K562 (cell line): ENCODE measurements at regions not wholly inside any gene's neighbourhood (a gene's known extent, or its start where the extent isn't known, plus 50 kb on each side); places are given as distances from the start of the nearest gene placed in this dataset.

Experiments
- CBFA2T2 ChIP-seq: fragments of 450-650 bp; conservative IDR thresholded peaks from 2 replicates; pipeline ENCODE4 v1.6.1; 2017; ENCODE audit warnings: mild to moderate bottlenecking
- CBFA2T3 ChIP-seq: fragments of 450-650 bp; IDR thresholded peaks from 2 replicates; pipeline ENCODE4 v1.6.1; 2017
- ESRRA ChIP-seq: fragments of 450-650 bp; IDR thresholded peaks from 2 replicates; pipeline ENCODE4 v1.6.1; 2014; ENCODE audit warnings: low read depth, mild to moderate bottlenecking, moderate library complexity, borderline replicate concordance
- HMG20B ChIP-seq: fragments of 250-450 bp; sonication (Bioruptor Pico); IDR thresholded peaks from 2 replicates; pipeline ENCODE4 v1.5.0; 2021; ENCODE audit warnings: mild to moderate bottlenecking
- KLF6 ChIP-seq: fragments of 250-450 bp; sonication (Bioruptor Pico); IDR thresholded peaks from 2 replicates; pipeline ENCODE4 v1.4.0; 2020; ENCODE audit warnings: mild to moderate bottlenecking, moderate library complexity, borderline replicate concordance
- NCOA1 ChIP-seq: fragments of 450-650 bp; IDR thresholded peaks from 2 replicates; pipeline ENCODE4 v1.6.1; 2016; ENCODE audit warnings: low read depth
- NELFE ChIP-seq: IDR thresholded peaks from 2 replicates; pipeline ENCODE4 v1.6.1; 2011; ENCODE audit warnings: mild to moderate bottlenecking; ENCODE audit not compliant: insufficient read depth, insufficient read length
- SAP30 ChIP-seq: fragments of 200-600 bp; sonication (generic); IDR thresholded peaks from 2 replicates; pipeline ENCODE4 v1.6.1; 2012; ENCODE audit warnings: borderline replicate concordance, low read depth, mild to moderate bottlenecking, moderate library complexity, low read length, control low read depth, inconsistent platforms; ENCODE audit not compliant: insufficient read depth, poor library complexity, severe bottlenecking
- TAF7 ChIP-seq: fragments of 450-650 bp; IDR thresholded peaks from 2 replicates; pipeline ENCODE4 v1.6.1; 2016; ENCODE audit warnings: missing genetic modification characterization, missing compliant biosample characterization
- TCF7 ChIP-seq: sonication (generic); IDR thresholded peaks from 2 replicates; pipeline ENCODE4 v1.6.1; 2016; ENCODE audit warnings: antibody characterized with exemption, borderline replicate concordance
- ZNF274 ChIP-seq: IDR thresholded peaks from 2 replicates; pipeline ENCODE4 v1.6.1; 2011; ENCODE audit warnings: low read depth, mild to moderate bottlenecking, low read length, moderate library complexity, borderline replicate concordance
- ZNF316 ChIP-seq: fragments of 450-650 bp; IDR thresholded peaks from 2 replicates; pipeline ENCODE4 v1.6.1; 2016
- ZNF507 ChIP-seq: conservative IDR thresholded peaks from 2 replicates; pipeline ENCODE4 v1.6.1; 2017; ENCODE audit warnings: missing genetic modification characterization, missing compliant biosample characterization
- ZNF717 ChIP-seq: fragments of 250-450 bp; sonication (Bioruptor Pico); IDR thresholded peaks from 2 replicates; pipeline ENCODE4 v1.5.0; 2021
- TF ChIP-seq, protein P1 (sequence below): fragments of 200-800 bp; sonication (Bioruptor generic); IDR thresholded peaks from 2 replicates; pipeline ENCODE4 v1.6.1; 2016; ENCODE audit warnings: missing genetic modification characterization, missing compliant biosample characterization
- TF ChIP-seq, protein P2 (sequence below): sonication (generic); formaldehyde crosslinking; IDR thresholded peaks from 2 replicates; pipeline ENCODE4 v1.9.0; 2022; ENCODE audit warnings: mild to moderate bottlenecking, missing genetic modification reagents
- TF ChIP-seq, protein P3 (sequence below): sonication (generic); formaldehyde crosslinking; IDR thresholded peaks from 2 replicates; pipeline ENCODE4 v1.8.0; 2023; ENCODE audit warnings: missing genetic modification reagents, mild to moderate bottlenecking, borderline replicate concordance

DNA sequence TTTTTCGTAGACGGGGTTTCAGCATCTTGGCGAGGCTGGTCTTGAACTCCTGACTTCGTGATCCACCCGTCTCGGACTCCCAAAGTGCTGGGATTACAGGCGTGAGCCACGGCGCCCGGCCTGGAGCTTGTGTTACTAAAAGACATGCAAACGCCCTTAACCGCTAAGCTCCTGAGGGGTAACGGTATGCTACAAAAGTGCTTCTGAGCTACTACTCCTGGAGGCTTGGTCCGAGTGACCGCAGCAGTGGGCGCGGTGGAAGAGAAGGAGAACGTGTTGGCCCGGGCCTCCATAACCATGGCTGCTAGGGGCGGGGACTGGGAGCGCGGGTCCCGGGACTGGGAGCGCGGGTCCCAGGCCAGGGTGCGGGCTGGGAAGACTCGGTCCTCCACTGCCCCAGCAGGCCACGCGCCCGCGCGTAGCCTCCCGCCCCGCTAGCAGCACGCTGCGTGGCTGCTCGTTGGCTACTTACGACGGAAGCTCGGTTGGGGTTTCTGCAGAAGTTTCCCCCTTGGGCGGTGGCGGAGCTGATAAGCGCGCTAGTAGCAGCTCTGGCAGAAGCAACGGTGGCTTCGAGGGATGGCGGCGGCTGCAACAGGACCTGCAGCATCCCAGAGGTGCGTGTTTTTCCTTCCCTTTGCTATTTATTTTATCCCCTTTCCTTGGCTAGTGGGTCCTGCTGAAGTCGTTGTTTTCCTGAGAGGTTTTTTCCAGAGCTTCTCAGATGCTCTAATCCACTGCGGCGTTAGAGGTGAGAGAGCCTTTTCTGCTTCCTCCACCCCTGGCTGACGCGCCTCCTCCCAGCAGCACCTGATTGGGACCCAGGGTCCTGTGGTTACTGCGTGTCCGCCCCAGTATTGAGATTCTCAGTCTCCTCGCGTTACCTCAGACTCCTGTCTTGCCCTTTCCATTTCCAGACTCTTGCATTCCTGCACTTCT, 69.2 kb upstream of the CCDC180 start (continued):
- TF ChIP-seq HMG20B (CRISPR knock-in tag): no peak
- TF ChIP-seq NCOA1: peak; percentile 52; the same call in 1 of the 2 replicates
- no peak for TF ChIP-seq ZNF274
- TF ChIP-seq, protein P1, sequence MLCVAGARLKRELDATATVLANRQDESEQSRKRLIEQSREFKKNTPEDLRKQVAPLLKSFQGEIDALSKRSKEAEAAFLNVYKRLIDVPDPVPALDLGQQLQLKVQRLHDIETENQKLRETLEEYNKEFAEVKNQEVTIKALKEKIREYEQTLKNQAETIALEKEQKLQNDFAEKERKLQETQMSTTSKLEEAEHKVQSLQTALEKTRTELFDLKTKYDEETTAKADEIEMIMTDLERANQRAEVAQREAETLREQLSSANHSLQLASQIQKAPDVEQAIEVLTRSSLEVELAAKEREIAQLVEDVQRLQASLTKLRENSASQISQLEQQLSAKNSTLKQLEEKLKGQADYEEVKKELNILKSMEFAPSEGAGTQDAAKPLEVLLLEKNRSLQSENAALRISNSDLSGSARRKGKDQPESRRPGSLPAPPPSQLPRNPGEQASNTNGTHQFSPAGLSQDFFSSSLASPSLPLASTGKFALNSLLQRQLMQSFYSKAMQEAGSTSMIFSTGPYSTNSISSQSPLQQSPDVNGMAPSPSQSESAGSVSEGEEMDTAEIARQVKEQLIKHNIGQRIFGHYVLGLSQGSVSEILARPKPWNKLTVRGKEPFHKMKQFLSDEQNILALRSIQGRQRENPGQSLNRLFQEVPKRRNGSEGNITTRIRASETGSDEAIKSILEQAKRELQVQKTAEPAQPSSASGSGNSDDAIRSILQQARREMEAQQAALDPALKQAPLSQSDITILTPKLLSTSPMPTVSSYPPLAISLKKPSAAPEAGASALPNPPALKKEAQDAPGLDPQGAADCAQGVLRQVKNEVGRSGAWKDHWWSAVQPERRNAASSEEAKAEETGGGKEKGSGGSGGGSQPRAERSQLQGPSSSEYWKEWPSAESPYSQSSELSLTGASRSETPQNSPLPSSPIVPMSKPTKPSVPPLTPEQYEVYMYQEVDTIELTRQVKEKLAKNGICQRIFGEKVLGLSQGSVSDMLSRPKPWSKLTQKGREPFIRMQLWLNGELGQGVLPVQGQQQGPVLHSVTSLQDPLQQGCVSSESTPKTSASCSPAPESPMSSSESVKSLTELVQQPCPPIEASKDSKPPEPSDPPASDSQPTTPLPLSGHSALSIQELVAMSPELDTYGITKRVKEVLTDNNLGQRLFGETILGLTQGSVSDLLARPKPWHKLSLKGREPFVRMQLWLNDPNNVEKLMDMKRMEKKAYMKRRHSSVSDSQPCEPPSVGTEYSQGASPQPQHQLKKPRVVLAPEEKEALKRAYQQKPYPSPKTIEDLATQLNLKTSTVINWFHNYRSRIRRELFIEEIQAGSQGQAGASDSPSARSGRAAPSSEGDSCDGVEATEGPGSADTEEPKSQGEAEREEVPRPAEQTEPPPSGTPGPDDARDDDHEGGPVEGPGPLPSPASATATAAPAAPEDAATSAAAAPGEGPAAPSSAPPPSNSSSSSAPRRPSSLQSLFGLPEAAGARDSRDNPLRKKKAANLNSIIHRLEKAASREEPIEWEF: no peak
- TF ChIP-seq ZNF316: no peak
- no peak for TF ChIP-seq SAP30
- TF ChIP-seq, protein P2, sequence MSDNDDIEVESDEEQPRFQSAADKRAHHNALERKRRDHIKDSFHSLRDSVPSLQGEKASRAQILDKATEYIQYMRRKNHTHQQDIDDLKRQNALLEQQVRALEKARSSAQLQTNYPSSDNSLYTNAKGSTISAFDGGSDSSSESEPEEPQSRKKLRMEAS (CRISPR knock-in tag): peak; percentile 94
- TF ChIP-seq ZNF507: no peak
- peak; percentile 87 for TF ChIP-seq TAF7 (tag)
- TF ChIP-seq CBFA2T2: no peak; the same call in 1 of the 2 replicates
- peak; percentile 26 for TF ChIP-seq CBFA2T3
- no peak for TF ChIP-seq TCF7
- TF ChIP-seq ESRRA: peak; percentile 55; the same call in 1 of the 2 replicates
- TF ChIP-seq, protein P3, sequence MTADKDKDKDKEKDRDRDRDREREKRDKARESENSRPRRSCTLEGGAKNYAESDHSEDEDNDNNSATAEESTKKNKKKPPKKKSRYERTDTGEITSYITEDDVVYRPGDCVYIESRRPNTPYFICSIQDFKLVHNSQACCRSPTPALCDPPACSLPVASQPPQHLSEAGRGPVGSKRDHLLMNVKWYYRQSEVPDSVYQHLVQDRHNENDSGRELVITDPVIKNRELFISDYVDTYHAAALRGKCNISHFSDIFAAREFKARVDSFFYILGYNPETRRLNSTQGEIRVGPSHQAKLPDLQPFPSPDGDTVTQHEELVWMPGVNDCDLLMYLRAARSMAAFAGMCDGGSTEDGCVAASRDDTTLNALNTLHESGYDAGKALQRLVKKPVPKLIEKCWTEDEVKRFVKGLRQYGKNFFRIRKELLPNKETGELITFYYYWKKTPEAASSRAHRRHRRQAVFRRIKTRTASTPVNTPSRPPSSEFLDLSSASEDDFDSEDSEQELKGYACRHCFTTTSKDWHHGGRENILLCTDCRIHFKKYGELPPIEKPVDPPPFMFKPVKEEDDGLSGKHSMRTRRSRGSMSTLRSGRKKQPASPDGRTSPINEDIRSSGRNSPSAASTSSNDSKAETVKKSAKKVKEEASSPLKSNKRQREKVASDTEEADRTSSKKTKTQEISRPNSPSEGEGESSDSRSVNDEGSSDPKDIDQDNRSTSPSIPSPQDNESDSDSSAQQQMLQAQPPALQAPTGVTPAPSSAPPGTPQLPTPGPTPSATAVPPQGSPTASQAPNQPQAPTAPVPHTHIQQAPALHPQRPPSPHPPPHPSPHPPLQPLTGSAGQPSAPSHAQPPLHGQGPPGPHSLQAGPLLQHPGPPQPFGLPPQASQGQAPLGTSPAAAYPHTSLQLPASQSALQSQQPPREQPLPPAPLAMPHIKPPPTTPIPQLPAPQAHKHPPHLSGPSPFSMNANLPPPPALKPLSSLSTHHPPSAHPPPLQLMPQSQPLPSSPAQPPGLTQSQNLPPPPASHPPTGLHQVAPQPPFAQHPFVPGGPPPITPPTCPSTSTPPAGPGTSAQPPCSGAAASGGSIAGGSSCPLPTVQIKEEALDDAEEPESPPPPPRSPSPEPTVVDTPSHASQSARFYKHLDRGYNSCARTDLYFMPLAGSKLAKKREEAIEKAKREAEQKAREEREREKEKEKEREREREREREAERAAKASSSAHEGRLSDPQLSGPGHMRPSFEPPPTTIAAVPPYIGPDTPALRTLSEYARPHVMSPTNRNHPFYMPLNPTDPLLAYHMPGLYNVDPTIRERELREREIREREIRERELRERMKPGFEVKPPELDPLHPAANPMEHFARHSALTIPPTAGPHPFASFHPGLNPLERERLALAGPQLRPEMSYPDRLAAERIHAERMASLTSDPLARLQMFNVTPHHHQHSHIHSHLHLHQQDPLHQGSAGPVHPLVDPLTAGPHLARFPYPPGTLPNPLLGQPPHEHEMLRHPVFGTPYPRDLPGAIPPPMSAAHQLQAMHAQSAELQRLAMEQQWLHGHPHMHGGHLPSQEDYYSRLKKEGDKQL (CRISPR knock-in tag): no peak
- TF ChIP-seq NELFE: no peak
- no peak for TF ChIP-seq ZNF717 (CRISPR knock-in tag)
- TF ChIP-seq KLF6 (CRISPR knock-in tag): peak; percentile 42; the same call in 1 of the 2 replicates
